OCI-LY7 (cell line): ENCODE measurements at regions not wholly inside any gene's neighbourhood (a gene's known extent, or its start where the extent isn't known, plus 50 kb on each side); places are given as distances from the start of the nearest gene placed in this dataset.

Source experiments
- BruUV-seq: library from RNA; stranded (reverse); fragments of 400-500 nt; replicated peaks from 2 replicates; lab custom pipeline; 2021; lab: Mats Ljungman, UMichigan
- CTCF ChIA-PET: fragments of 300-600 bp; sonication (Branson Sonifier 250); formaldehyde crosslinking; loops from one replicate; lab custom pipeline; 2022; ENCODE audit warnings: antibody characterized with exemption; ENCODE audit not compliant: unreplicated experiment; lab: Charles Lee
- POLR2A ChIA-PET: fragments of 300-600 bp; sonication (Branson Sonifier 250); formaldehyde crosslinking; loops from one replicate; lab custom pipeline; 2022; ENCODE audit warnings: antibody characterized with exemption; lab: Charles Lee
- DNase-seq: peaks from one replicate; pipeline ENCODE4 v3.0.0-alpha.2; 2015; ENCODE audit warnings: low spot score
- H2AFZ ChIP-seq: fragments of 200-600 bp; sonication (generic), shearing (Covaris generic); 2 replicates; pipeline ENCODE4 v1.6.1; 2014; ENCODE audit warnings: mild to moderate bottlenecking, antibody characterized with exemption, low read length, moderate library complexity
- H3K27ac ChIP-seq: fragments of 200-600 bp; sonication (generic); 2 replicates; pipeline ENCODE4 v1.5.1; 2014; ENCODE audit warnings: mixed run types, low read depth, mild to moderate bottlenecking, moderate library complexity, low read length, inconsistent platforms; ENCODE audit not compliant: poor library complexity, severe bottlenecking
- H3K36me3 ChIP-seq: fragments of 200-600 bp; sonication (generic); 2 replicates; pipeline ENCODE4 v1.6.1; 2014; ENCODE audit warnings: mild to moderate bottlenecking, antibody characterized with exemption, low read length, moderate library complexity, mixed read lengths; ENCODE audit not compliant: insufficient read depth
- H3K4me1 ChIP-seq: fragments of 200-600 bp; sonication (generic); 2 replicates; pipeline ENCODE4 v1.5.1; 2014; ENCODE audit warnings: mild to moderate bottlenecking, low read length; ENCODE audit not compliant: insufficient read depth, poor library complexity, severe bottlenecking
- H3K4me2 ChIP-seq: fragments of 200-600 bp; sonication (generic); 2 replicates; pipeline ENCODE4 v1.6.1; 2014; ENCODE audit warnings: mild to moderate bottlenecking, low read length
- H3K4me3 ChIP-seq: fragments of 200-600 bp; sonication (generic); 2 replicates; pipeline ENCODE4 v1.5.1; 2014; ENCODE audit warnings: mild to moderate bottlenecking, low read depth, low read length; ENCODE audit not compliant: poor library complexity, severe bottlenecking
- H3K79me2 ChIP-seq: fragments of 200-600 bp; sonication (generic); 2 replicates; pipeline ENCODE4 v1.6.1; 2016; ENCODE audit warnings: low read depth, mild to moderate bottlenecking, low read length, moderate library complexity, mixed read lengths; ENCODE audit not compliant: insufficient read depth
- H3K9me2 ChIP-seq: fragments of 200-600 bp; sonication (generic); 2 replicates; pipeline ENCODE4 v1.6.1; 2016; ENCODE audit warnings: mild to moderate bottlenecking, low read length, mixed read lengths; ENCODE audit not compliant: insufficient read depth
- H3K9me3 ChIP-seq: fragments of 200-600 bp; sonication (generic); 2 replicates; pipeline ENCODE4 v1.6.1; 2014; ENCODE audit warnings: mild to moderate bottlenecking, mixed run types, low read length, mixed read lengths
- H4K20me1 ChIP-seq: fragments of 200-600 bp; sonication (generic); 2 replicates; pipeline ENCODE4 v1.6.1; 2014; ENCODE audit warnings: mild to moderate bottlenecking, antibody characterized with exemption, low read length, moderate library complexity, mixed read lengths; ENCODE audit not compliant: insufficient read depth
- EZH2phosphoT487 ChIP-seq: fragments of 200-600 bp; sonication (generic); IDR thresholded peaks from 2 replicates; pipeline ENCODE4 v1.6.1; 2018; ENCODE audit warnings: low read depth, borderline replicate concordance, mild to moderate bottlenecking, mixed run types, antibody characterized with exemption, low read length, moderate library complexity, mixed read lengths
- intact Hi-C: fragments of 100-400 bp; cut with micrococcal nuclease; formaldehyde crosslinking; loops from one replicate; pipeline ENCODE4 v1.10.0; 2022; ENCODE audit not compliant: unreplicated experiment
- TF ChIP-seq, protein P1 (sequence below): fragments of 200-600 bp; sonication (generic); conservative IDR thresholded peaks from 2 replicates; pipeline ENCODE4 v1.5.1; 2014; ENCODE audit warnings: mild to moderate bottlenecking, antibody characterized with exemption, low read length, moderate library complexity, mixed read lengths

DNA sequence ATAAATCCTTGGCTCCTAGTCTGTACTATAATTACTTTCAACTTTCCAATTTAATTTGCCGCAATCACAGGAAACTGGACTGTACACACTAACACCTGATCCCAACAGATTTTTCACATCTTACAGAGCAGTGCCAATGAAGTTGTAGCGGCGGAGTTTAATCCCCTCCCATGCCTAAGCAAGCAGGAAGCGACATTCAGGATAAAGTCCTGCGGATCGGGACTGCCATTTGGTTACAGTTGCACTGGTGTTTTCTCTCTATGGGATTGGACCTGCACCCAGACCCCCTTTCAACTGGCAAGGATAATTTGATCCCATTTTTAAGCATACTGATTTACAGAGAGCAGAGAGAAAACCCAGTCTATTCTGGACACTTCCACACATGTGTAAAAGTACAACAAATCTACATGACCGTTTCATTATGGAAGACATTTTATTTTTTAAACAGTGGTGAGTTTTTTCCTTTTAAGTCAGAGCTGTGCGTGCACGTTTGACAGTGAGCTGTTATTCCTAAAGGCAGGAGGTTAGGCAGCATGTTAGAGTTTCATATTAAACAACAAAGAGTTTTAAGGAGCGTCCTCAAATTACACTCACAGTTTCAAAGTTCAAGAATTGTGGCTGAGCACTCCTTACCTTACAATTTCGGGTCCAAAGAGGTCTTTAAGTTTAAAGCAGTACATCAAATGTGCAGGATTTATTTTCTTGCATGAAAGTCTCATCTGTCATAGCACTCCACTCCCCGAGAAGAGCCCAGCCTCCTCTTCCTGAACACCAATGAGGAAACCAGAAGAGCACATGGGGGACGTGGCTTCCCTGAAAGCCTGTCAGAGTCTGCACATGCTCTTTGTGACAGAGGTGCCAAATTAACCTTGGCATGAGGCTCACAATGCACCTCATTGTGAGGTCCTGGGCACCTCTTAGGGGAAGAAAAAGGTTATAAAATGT, 141.6 kb upstream of the RFC3 start:
- TF ChIP-seq EZH2phosphoT487: no peak
- TF ChIP-seq, protein P1, sequence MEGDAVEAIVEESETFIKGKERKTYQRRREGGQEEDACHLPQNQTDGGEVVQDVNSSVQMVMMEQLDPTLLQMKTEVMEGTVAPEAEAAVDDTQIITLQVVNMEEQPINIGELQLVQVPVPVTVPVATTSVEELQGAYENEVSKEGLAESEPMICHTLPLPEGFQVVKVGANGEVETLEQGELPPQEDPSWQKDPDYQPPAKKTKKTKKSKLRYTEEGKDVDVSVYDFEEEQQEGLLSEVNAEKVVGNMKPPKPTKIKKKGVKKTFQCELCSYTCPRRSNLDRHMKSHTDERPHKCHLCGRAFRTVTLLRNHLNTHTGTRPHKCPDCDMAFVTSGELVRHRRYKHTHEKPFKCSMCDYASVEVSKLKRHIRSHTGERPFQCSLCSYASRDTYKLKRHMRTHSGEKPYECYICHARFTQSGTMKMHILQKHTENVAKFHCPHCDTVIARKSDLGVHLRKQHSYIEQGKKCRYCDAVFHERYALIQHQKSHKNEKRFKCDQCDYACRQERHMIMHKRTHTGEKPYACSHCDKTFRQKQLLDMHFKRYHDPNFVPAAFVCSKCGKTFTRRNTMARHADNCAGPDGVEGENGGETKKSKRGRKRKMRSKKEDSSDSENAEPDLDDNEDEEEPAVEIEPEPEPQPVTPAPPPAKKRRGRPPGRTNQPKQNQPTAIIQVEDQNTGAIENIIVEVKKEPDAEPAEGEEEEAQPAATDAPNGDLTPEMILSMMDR: no peak
- peak; percentile 37 for DNase-seq
- Histone ChIP-seq H3K9me3 (no peaks in the 10 kb centered on the region), H4K20me1 (no peaks in the 10 kb centered on the region), H3K4me3 (no peak overlapping the region), H2AFZ (peak overlapping the region; percentile 77), H3K4me1 (peaks cover 6% of the 10 kb centered on the region), H3K9me2 (no peaks in the 10 kb centered on the region), H3K27ac (no peak overlapping the region), H3K79me2 (no peaks in the 10 kb centered on the region), H3K36me3 (no peaks in the 10 kb centered on the region), H3K4me2 (peak overlapping the region; percentile 9; the same call in 1 of the 2 replicates)
- intact Hi-C loops: no loop called here
- POLR2A ChIA-PET: interaction anchor here (0.6 to 1.1 kb wide), 3 partner anchors 12 to 142 kb away, joined by 3 to 4 read pairs (median 4); no protein-coding TSS in a partner anchor
- no TSS peak for BruUV-seq
- CTCF ChIA-PET: interaction anchor here (0.9 kb wide), 1 partner anchor 10 kb away, joined by 3 read pairs; no protein-coding TSS in a partner anchor

DNA sequence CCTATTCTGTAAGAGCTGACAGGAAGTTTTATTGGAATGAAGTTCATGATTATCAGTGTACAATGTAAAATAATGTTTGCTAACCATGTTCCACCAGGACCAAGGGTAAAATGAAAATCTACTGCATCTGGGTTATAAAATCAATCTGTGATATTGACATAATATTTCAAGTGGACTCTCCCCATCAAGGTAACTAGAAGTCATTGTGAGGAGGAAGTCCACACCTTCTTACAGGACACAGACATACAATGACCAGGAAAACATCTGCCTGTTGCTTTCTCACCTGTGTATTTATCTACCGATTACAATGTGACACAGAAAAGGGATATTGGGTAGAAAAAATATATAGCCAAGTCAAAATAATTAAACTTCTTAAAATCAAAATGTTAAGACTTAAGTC, 140.7 kb upstream of the RFC3 start:
- ChIA-PET POLR2A (interaction anchor here (0.6 to 1.6 kb wide), 2 partner anchors 9 to 565 kb away, joined by 3 to 7 read pairs; no protein-coding TSS in a partner anchor), CTCF (interaction anchor here (0.9 kb wide), 1 partner anchor 9 kb away, joined by 3 read pairs; no protein-coding TSS in a partner anchor)
- BruUV-seq: no TSS peak
- H3K36me3 ChIP-seq: no peaks in the 10 kb centered on the region
- peak overlapping the region; percentile 77; the same call in 1 of the 2 replicates for H2AFZ ChIP-seq
- H3K9me3 ChIP-seq: no peaks in the 10 kb centered on the region
- intact Hi-C loops: no loop called here
- DNase-seq: no peak
- no peaks in the 10 kb centered on the region for H4K20me1 ChIP-seq
- no peaks in the 10 kb centered on the region for H3K9me2 ChIP-seq
- H3K4me3 ChIP-seq: no peak overlapping the region
- no peaks in the 10 kb centered on the region for H3K79me2 ChIP-seq
- H3K4me1 ChIP-seq: peaks cover 6% of the 10 kb centered on the region
- no peak for TF ChIP-seq EZH2phosphoT487
- TF ChIP-seq, protein P1: no peak
- H3K27ac ChIP-seq: no peak overlapping the region
- no peak overlapping the region for H3K4me2 ChIP-seq
